ENCODE measurements at regions not wholly inside any gene's neighbourhood (a gene's known extent, or its start where the extent isn't known, plus 50 kb on each side); places are given as distances from the start of the nearest gene placed in this dataset.

- TF ChIP-seq CTCF (IDR thresholded peaks at IDR 0.05; ENCODE audit: low read length) (peak; percentile 68), EZH2phosphoT487 (IDR thresholded peaks at IDR 0.05; ENCODE audit: low read length) (no peak), EZH2 (optimal IDR thresholded peaks at IDR 0.05; ENCODE audit: low read depth, low read length) (no peak)
Measured at GRCh38 chrX:95076449-95076848, 1402.4 kb downstream of the FAM133A start.

All from MM.1S (cell line).